ENCODE measurements at regions not wholly inside any gene's neighbourhood (a gene's known extent, or its start where the extent isn't known, plus 50 kb on each side); places are given as distances from the start of the nearest gene placed in this dataset.

GRCh38 chr7:86949052-86949778 lies 110.2 kb downstream of the ELAPOR2 start:
- Histone ChIP-seq H3K4me1 (ENCODE audit: control insufficient read depth in 1 of 2, extremely low read depth in 1 of 2, insufficient read depth in 2 of 2, low read length in 2 of 2) (no peaks in the 10 kb centered on the region), H3K4me3 (ENCODE audit: control insufficient read depth in 1 of 2, extremely low read depth in 1 of 2, low read length in 1 of 2) (no peak overlapping the region), H3K9me3 (no peaks in the 10 kb centered on the region), H3K36me3 (ENCODE audit: control insufficient read depth in 2 of 2, extremely low read depth in 1 of 2, insufficient read depth in 1 of 2, low read length in 1 of 2) (no peaks in the 10 kb centered on the region), H3K27me3 (replicated peaks in 1 of 2; ENCODE audit: control insufficient read depth in 2 of 2, extremely low read depth in 1 of 2, insufficient read depth in 2 of 2, low read length in 1 of 2) (no peaks in the 10 kb centered on the region), H3K27ac (ENCODE audit: low read length) (no peak overlapping the region)
- Mint-ChIP-seq H3K27me3 (peaks cover 0 to 4% of the 10 kb centered on the region in 2 donors), H3K27ac (no peak overlapping the region), H3K4me3 (no peak overlapping the region), H3K4me1 (peaks cover 0 to 3% (median 0%) of the 10 kb centered on the region in 3 donors), H3K9me3 (no peaks in the 10 kb centered on the region), H3K36me3 (no peaks in the 10 kb centered on the region)
- ATAC-seq (replicated peaks in 1 of 4) = no peak
- ChIA-PET POLR2A (no interaction called here), CTCF (no interaction called here)
- no peak for DNase-seq
- WGBS (ENCODE audit: insufficient coverage) = 92% methylated on average over 6 of the region's 7 CpGs

- H3K27me3 Mint-ChIP-seq = no peaks in the 10 kb centered on the region
- WGBS (ENCODE audit: insufficient coverage) = 92% methylated on average over 1 of the region's 1 CpG
- no peaks in the 10 kb centered on the region for H3K9me3 Mint-ChIP-seq
- Histone ChIP-seq H3K4me1 (ENCODE audit: control insufficient read depth in 1 of 2, extremely low read depth in 1 of 2, insufficient read depth in 2 of 2, low read length in 2 of 2) (no peaks in the 10 kb centered on the region), H3K9me3 (no peaks in the 10 kb centered on the region), H3K4me3 (ENCODE audit: control insufficient read depth in 1 of 2, extremely low read depth in 1 of 2, low read length in 1 of 2) (no peak overlapping the region), H3K27ac (ENCODE audit: low read length) (no peak overlapping the region), H3K27me3 (replicated peaks in 1 of 2; ENCODE audit: control insufficient read depth in 2 of 2, extremely low read depth in 1 of 2, insufficient read depth in 2 of 2, low read length in 1 of 2) (no peaks in the 10 kb centered on the region), H3K36me3 (ENCODE audit: control insufficient read depth in 2 of 2, extremely low read depth in 1 of 2, insufficient read depth in 1 of 2, low read length in 1 of 2) (no peaks in the 10 kb centered on the region)
- no peak overlapping the region for H3K4me3 Mint-ChIP-seq
- no peaks in the 10 kb centered on the region for H3K36me3 Mint-ChIP-seq
- ATAC-seq (replicated peaks in 1 of 4) (no peak), DNase-seq (no peak)
- no peak overlapping the region for H3K27ac Mint-ChIP-seq
- H3K4me1 Mint-ChIP-seq = no peaks in the 10 kb centered on the region
- ChIA-PET POLR2A (no interaction called here), CTCF (interaction anchor here (0.6 to 1.1 kb wide), 2 partner anchors 44 to 269 kb away, joined by 3 read pairs; no protein-coding TSS in a partner anchor)
These were observed 111.5 kb downstream of the ELAPOR2 start for GRCh38 chr7:86947929-86948328.

- CTCF ChIA-PET = interaction anchor here (0.8 to 1.0 kb wide), 2 partner anchors 9 to 205 kb away, joined by 4 to 5 read pairs; no protein-coding TSS in a partner anchor
- no peaks in the 10 kb centered on the region for H3K9me3 ChIP-seq
- H3K4me1 ChIP-seq (ENCODE audit: control insufficient read depth in 1 of 2, extremely low read depth in 1 of 2, insufficient read depth in 2 of 2, low read length in 2 of 2) = no peaks in the 10 kb centered on the region
- POLR2A ChIA-PET = no interaction called here
- no peaks in the 10 kb centered on the region for H3K36me3 ChIP-seq (ENCODE audit: control insufficient read depth in 2 of 2, extremely low read depth in 1 of 2, insufficient read depth in 1 of 2, low read length in 1 of 2)
- no CpG with 5 or more reads among the region's 1 CpG for WGBS (ENCODE audit: insufficient coverage)
- no peak for DNase-seq
- Mint-ChIP-seq H3K4me3 (no peak overlapping the region), H3K4me1 (peaks cover 0 to 2% (median 2%) of the 10 kb centered on the region in 3 donors), H3K9me3 (no peaks in the 10 kb centered on the region), H3K27ac (no peak overlapping the region), H3K27me3 (peaks cover 0 to 1% of the 10 kb centered on the region in 2 donors), H3K36me3 (peaks cover 2% of the 10 kb centered on the region)
- H3K4me3 ChIP-seq (ENCODE audit: control insufficient read depth in 1 of 2, extremely low read depth in 1 of 2, low read length in 1 of 2) = no peak overlapping the region
- ATAC-seq (replicated peaks in 1 of 4) = no peak
- H3K27me3 ChIP-seq (replicated peaks in 1 of 2; ENCODE audit: control insufficient read depth in 2 of 2, extremely low read depth in 1 of 2, insufficient read depth in 2 of 2, low read length in 1 of 2) = no peaks in the 10 kb centered on the region
- no peak overlapping the region for H3K27ac ChIP-seq (ENCODE audit: low read length)
These were observed 116.0 kb downstream of the ELAPOR2 start for GRCh38 chr7:86943447-86943846.

GRCh38 chr7:86942995-86943394 lies 116.5 kb downstream of the ELAPOR2 start:
- H3K36me3 Mint-ChIP-seq = peaks cover 2% of the 10 kb centered on the region
- POLR2A ChIA-PET = interaction anchor here in 1 of 2 donors (0.5 kb wide), 2 partner anchors 10 to 31 kb away, joined by 3 read pairs; no protein-coding TSS in a partner anchor
- no peak overlapping the region for H3K27ac ChIP-seq (ENCODE audit: low read length)
- DNase-seq (no peak), ATAC-seq (replicated peaks in 1 of 4) (no peak)
- no peaks in the 10 kb centered on the region for H3K9me3 ChIP-seq
- no CpG with 5 or more reads among the region's 2 CpGs for WGBS (ENCODE audit: insufficient coverage)
- peaks cover 0 to 2% (median 2%) of the 10 kb centered on the region in 3 donors for H3K4me1 Mint-ChIP-seq
- H3K9me3 Mint-ChIP-seq = no peaks in the 10 kb centered on the region
- no peaks in the 10 kb centered on the region for H3K27me3 ChIP-seq (replicated peaks in 1 of 2; ENCODE audit: control insufficient read depth in 2 of 2, extremely low read depth in 1 of 2, insufficient read depth in 2 of 2, low read length in 1 of 2)
- H3K4me3 Mint-ChIP-seq = no peak overlapping the region
- peaks cover 0 to 1% of the 10 kb centered on the region in 2 donors for H3K27me3 Mint-ChIP-seq
- no peaks in the 10 kb centered on the region for H3K4me1 ChIP-seq (ENCODE audit: control insufficient read depth in 1 of 2, extremely low read depth in 1 of 2, insufficient read depth in 2 of 2, low read length in 2 of 2)
- H3K36me3 ChIP-seq (ENCODE audit: control insufficient read depth in 2 of 2, extremely low read depth in 1 of 2, insufficient read depth in 1 of 2, low read length in 1 of 2) = no peaks in the 10 kb centered on the region
- H3K4me3 ChIP-seq (ENCODE audit: control insufficient read depth in 1 of 2, extremely low read depth in 1 of 2, low read length in 1 of 2) = no peak overlapping the region
- no peak overlapping the region for H3K27ac Mint-ChIP-seq
- CTCF ChIA-PET = interaction anchor here (0.8 to 1.6 kb wide), 4 partner anchors 9 to 206 kb away, joined by 4 to 5 read pairs (median 4); no protein-coding TSS in a partner anchor

GRCh38 chr7:86942081-86942480 lies 117.4 kb downstream of the ELAPOR2 start:
- no peaks in the 10 kb centered on the region for H3K4me1 ChIP-seq (ENCODE audit: control insufficient read depth in 1 of 2, extremely low read depth in 1 of 2, insufficient read depth in 2 of 2, low read length in 2 of 2)
- H3K36me3 Mint-ChIP-seq = peaks cover 2% of the 10 kb centered on the region
- no CpG with 5 or more reads among the region's 2 CpGs for WGBS (ENCODE audit: insufficient coverage)

GRCh38 chr7:86939197-86939814 lies 120.1 kb downstream of the ELAPOR2 start:
- Histone ChIP-seq H3K27me3 (replicated peaks in 1 of 2; ENCODE audit: control insufficient read depth in 2 of 2, extremely low read depth in 1 of 2, insufficient read depth in 2 of 2, low read length in 1 of 2) (no peaks in the 10 kb centered on the region), H3K4me1 (ENCODE audit: control insufficient read depth in 1 of 2, extremely low read depth in 1 of 2, insufficient read depth in 2 of 2, low read length in 2 of 2) (no peaks in the 10 kb centered on the region), H3K9me3 (no peaks in the 10 kb centered on the region), H3K36me3 (ENCODE audit: control insufficient read depth in 2 of 2, extremely low read depth in 1 of 2, insufficient read depth in 1 of 2, low read length in 1 of 2) (no peaks in the 10 kb centered on the region), H3K4me3 (ENCODE audit: control insufficient read depth in 1 of 2, extremely low read depth in 1 of 2, low read length in 1 of 2) (no peak overlapping the region), H3K27ac (ENCODE audit: low read length) (no peak overlapping the region)
- ChIA-PET POLR2A (no interaction called here), CTCF (no interaction called here)
- H3K27me3 Mint-ChIP-seq = peaks cover 0 to 1% of the 10 kb centered on the region in 2 donors
- H3K4me1 Mint-ChIP-seq = peaks cover 0 to 2% (median 2%) of the 10 kb centered on the region in 3 donors
- no peaks in the 10 kb centered on the region for H3K9me3 Mint-ChIP-seq
- H3K4me3 Mint-ChIP-seq = no peak overlapping the region
- peak in 3 of 4 experiments; percentile 45 to 64 (median 52) for ATAC-seq (replicated peaks in 1 of 4)
- no peak overlapping the region for H3K27ac Mint-ChIP-seq
- H3K36me3 Mint-ChIP-seq = peaks cover 2% of the 10 kb centered on the region
- peak in 18 of 35 experiments; percentile 2 to 72 (median 18) for DNase-seq
- 29% methylated on average over 2 of the region's 3 CpGs for WGBS (ENCODE audit: insufficient coverage)

More at GRCh38 chr7:86942081-86942480, 117.4 kb downstream of the ELAPOR2 start:
- no peak for DNase-seq
- Mint-ChIP-seq H3K4me1 (peaks cover 0 to 2% (median 2%) of the 10 kb centered on the region in 3 donors), H3K9me3 (no peaks in the 10 kb centered on the region), H3K27ac (no peak overlapping the region), H3K4me3 (no peak overlapping the region), H3K27me3 (peaks cover 0 to 1% of the 10 kb centered on the region in 2 donors)
- Histone ChIP-seq H3K4me3 (ENCODE audit: control insufficient read depth in 1 of 2, extremely low read depth in 1 of 2, low read length in 1 of 2) (no peak overlapping the region), H3K9me3 (no peaks in the 10 kb centered on the region), H3K27me3 (replicated peaks in 1 of 2; ENCODE audit: control insufficient read depth in 2 of 2, extremely low read depth in 1 of 2, insufficient read depth in 2 of 2, low read length in 1 of 2) (no peaks in the 10 kb centered on the region), H3K27ac (ENCODE audit: low read length) (no peak overlapping the region), H3K36me3 (ENCODE audit: control insufficient read depth in 2 of 2, extremely low read depth in 1 of 2, insufficient read depth in 1 of 2, low read length in 1 of 2) (no peaks in the 10 kb centered on the region)
- ChIA-PET POLR2A (no interaction called here), CTCF (interaction anchor here (0.5 to 1.6 kb wide), 7 partner anchors 15 to 207 kb away, joined by 3 to 6 read pairs (median 4); no protein-coding TSS in a partner anchor)
- no peak for ATAC-seq (replicated peaks in 1 of 4)
